ENCODE measurements at regions not wholly inside any gene's neighbourhood (a gene's known extent, or its start where the extent isn't known, plus 50 kb on each side); places are given as distances from the start of the nearest gene placed in this dataset.
A peak's percentile ranks its signal among the peaks of the same experiment; 100 is the strongest.

DNA sequence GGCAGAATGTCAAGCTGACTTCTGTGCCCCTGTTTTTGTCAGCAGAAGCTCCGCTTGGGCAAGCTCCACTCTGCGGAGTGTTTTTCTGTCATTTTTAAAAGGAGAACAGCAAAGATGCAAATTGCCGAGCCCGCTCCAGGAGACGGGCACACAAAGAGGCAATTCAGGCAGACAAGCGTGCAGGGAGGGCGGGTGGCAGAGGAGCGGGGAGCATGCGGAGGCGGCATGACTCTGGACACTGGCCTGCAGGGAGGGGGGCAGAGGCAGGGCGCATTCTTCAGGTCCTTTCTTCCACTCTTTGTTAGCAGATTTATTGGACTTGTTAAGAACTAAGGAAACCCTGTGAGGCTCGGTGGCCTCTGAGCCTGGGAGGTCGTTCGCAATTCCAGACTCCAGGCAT lies 187.3 kb upstream of the RMST start:
- Mint-ChIP-seq H3K4me3 (no peak overlapping the region), H3K27ac (no peak overlapping the region), H3K9me3 (peaks cover 0 to 9% (median 4%) of the 10 kb centered on the region in 8 donors), H3K27me3 (peaks cover 9 to 18% of the 10 kb centered on the region in 2 donors), H3K4me1 (no peaks in the 10 kb centered on the region), H3K36me3 (no peaks in the 10 kb centered on the region)
- H3K27me3 ChIP-seq (ENCODE audit: insufficient read depth, low read length), result no peaks in the 10 kb centered on the region
- CTCF ChIA-PET (ENCODE audit: partially characterized antibody), result no interaction called here
- DNase-seq, result no peak
- H3K9me3 ChIP-seq (ENCODE audit: control insufficient read depth in 1 of 2, low read length in 2 of 2), result no peaks in the 10 kb centered on the region
- no peaks in the 10 kb centered on the region for H3K36me3 ChIP-seq (ENCODE audit: insufficient read depth, low read length)
- POLR2A ChIA-PET (ENCODE audit: partially characterized antibody), result no interaction called here
- intact Hi-C loops (cut with micrococcal nuclease), result no loop called here
- no peak overlapping the region for H3K4me3 ChIP-seq (ENCODE audit: low read length in 2 of 2)
- no peak overlapping the region for H3K27ac ChIP-seq (ENCODE audit: low read depth, low read length)
- H3K4me1 ChIP-seq (ENCODE audit: insufficient read depth, low read length), result no peaks in the 10 kb centered on the region

- H3K4me3 Mint-ChIP-seq, result no peak overlapping the region
- no peaks in the 10 kb centered on the region for H3K9me3 ChIP-seq (ENCODE audit: control insufficient read depth in 1 of 2, low read length in 2 of 2)
- ChIA-PET POLR2A (ENCODE audit: partially characterized antibody) (no interaction called here), CTCF (ENCODE audit: partially characterized antibody) (no interaction called here)
- H3K4me1 Mint-ChIP-seq, result no peaks in the 10 kb centered on the region
- peaks cover 9 to 15% of the 10 kb centered on the region in 2 donors for H3K27me3 Mint-ChIP-seq
- intact Hi-C loops (cut with micrococcal nuclease), result no loop called here
- peaks cover 0 to 6% (median under 1%) of the 10 kb centered on the region in 8 donors for H3K9me3 Mint-ChIP-seq
- no peak for DNase-seq
- H3K36me3 Mint-ChIP-seq, result no peaks in the 10 kb centered on the region
- H3K27ac Mint-ChIP-seq, result no peak overlapping the region
- H3K36me3 ChIP-seq (ENCODE audit: insufficient read depth, low read length), result no peaks in the 10 kb centered on the region
- no peaks in the 10 kb centered on the region for H3K27me3 ChIP-seq (ENCODE audit: insufficient read depth, low read length)
- no peak overlapping the region for H3K4me3 ChIP-seq (ENCODE audit: low read length in 2 of 2)
- no peaks in the 10 kb centered on the region for H3K4me1 ChIP-seq (ENCODE audit: insufficient read depth, low read length)
- no peak overlapping the region for H3K27ac ChIP-seq (ENCODE audit: low read depth, low read length)
Measured at GRCh38 chr12:97275728-97276590, 186.6 kb upstream of the RMST start.

GRCh38 chr12:97276661-97277429 lies 185.8 kb upstream of the RMST start:
- no peak for DNase-seq
- H3K4me1 Mint-ChIP-seq, result no peaks in the 10 kb centered on the region
- peaks cover 9 to 15% of the 10 kb centered on the region in 2 donors for H3K27me3 Mint-ChIP-seq
- POLR2A ChIA-PET (ENCODE audit: partially characterized antibody), result no interaction called here
- peaks cover 0 to 4% (median under 1%) of the 10 kb centered on the region in 8 donors for H3K9me3 Mint-ChIP-seq
- H3K4me3 Mint-ChIP-seq, result no peak overlapping the region
- Histone ChIP-seq H3K27ac (ENCODE audit: low read depth, low read length) (no peak overlapping the region), H3K4me1 (ENCODE audit: insufficient read depth, low read length) (no peaks in the 10 kb centered on the region), H3K4me3 (ENCODE audit: low read length in 2 of 2) (no peak overlapping the region), H3K9me3 (ENCODE audit: control insufficient read depth in 1 of 2, low read length in 2 of 2) (no peaks in the 10 kb centered on the region), H3K27me3 (ENCODE audit: insufficient read depth, low read length) (no peaks in the 10 kb centered on the region), H3K36me3 (ENCODE audit: insufficient read depth, low read length) (no peaks in the 10 kb centered on the region)
- H3K27ac Mint-ChIP-seq, result no peak overlapping the region
- CTCF ChIA-PET (ENCODE audit: partially characterized antibody), result no interaction called here
- intact Hi-C loops (cut with micrococcal nuclease), result no loop called here
- H3K36me3 Mint-ChIP-seq, result no peaks in the 10 kb centered on the region

- H3K9me3 ChIP-seq (ENCODE audit: control insufficient read depth in 1 of 2, low read length in 2 of 2), result no peaks in the 10 kb centered on the region
- H3K27ac ChIP-seq (ENCODE audit: low read depth, low read length), result no peak overlapping the region
- no peaks in the 10 kb centered on the region for H3K4me1 Mint-ChIP-seq
- H3K27me3 Mint-ChIP-seq, result peaks cover 4 to 8% of the 10 kb centered on the region in 2 donors
- ChIA-PET CTCF (ENCODE audit: partially characterized antibody) (no interaction called here), POLR2A (ENCODE audit: partially characterized antibody) (no interaction called here)
- intact Hi-C loops (cut with micrococcal nuclease), result no loop called here
- H3K9me3 Mint-ChIP-seq, result peaks cover 0 to 2% (median 0%) of the 10 kb centered on the region in 8 donors
- no peaks in the 10 kb centered on the region for H3K36me3 ChIP-seq (ENCODE audit: insufficient read depth, low read length)
- H3K36me3 Mint-ChIP-seq, result no peaks in the 10 kb centered on the region
- no peak overlapping the region for H3K4me3 ChIP-seq (ENCODE audit: low read length in 2 of 2)
- no peak overlapping the region for H3K4me3 Mint-ChIP-seq
- no peak overlapping the region for H3K27ac Mint-ChIP-seq
- H3K4me1 ChIP-seq (ENCODE audit: insufficient read depth, low read length), result no peaks in the 10 kb centered on the region
- no peak for DNase-seq
- no peaks in the 10 kb centered on the region for H3K27me3 ChIP-seq (ENCODE audit: insufficient read depth, low read length)
Measured at GRCh38 chr12:97283297-97283696, 179.3 kb upstream of the RMST start.

DNA sequence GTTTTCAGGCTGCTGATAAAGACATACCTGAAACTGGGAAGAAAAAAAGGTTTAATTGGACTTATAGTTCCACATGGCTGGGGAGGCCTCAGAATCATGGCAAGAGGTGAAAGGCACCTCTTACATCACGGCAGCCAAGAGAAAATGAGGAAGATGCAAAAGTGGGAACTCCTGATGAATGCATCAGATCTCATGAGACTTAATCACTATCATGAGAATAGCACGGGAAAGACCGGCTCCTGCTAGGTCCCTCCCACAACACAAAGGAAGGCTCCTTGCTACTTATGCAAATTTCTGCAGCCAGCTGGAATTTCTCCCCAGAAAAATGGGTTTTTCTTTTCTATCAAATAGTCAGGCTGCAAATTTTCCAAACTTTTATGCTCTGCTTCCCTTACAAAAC lies 174.1 kb upstream of the RMST start:
- DNase-seq, result no peak
- Mint-ChIP-seq H3K27ac (no peak overlapping the region), H3K36me3 (no peaks in the 10 kb centered on the region), H3K4me3 (no peak overlapping the region), H3K9me3 (no peaks in the 10 kb centered on the region), H3K4me1 (no peaks in the 10 kb centered on the region), H3K27me3 (peaks cover 8 to 11% of the 10 kb centered on the region in 2 donors)
- Histone ChIP-seq H3K36me3 (ENCODE audit: insufficient read depth, low read length) (no peaks in the 10 kb centered on the region), H3K27ac (ENCODE audit: low read depth, low read length) (no peak overlapping the region), H3K4me1 (ENCODE audit: insufficient read depth, low read length) (no peaks in the 10 kb centered on the region), H3K9me3 (ENCODE audit: control insufficient read depth in 1 of 2, low read length in 2 of 2) (no peaks in the 10 kb centered on the region), H3K4me3 (ENCODE audit: low read length in 2 of 2) (no peak overlapping the region), H3K27me3 (ENCODE audit: insufficient read depth, low read length) (no peaks in the 10 kb centered on the region)
- ChIA-PET POLR2A (ENCODE audit: partially characterized antibody) (no interaction called here), CTCF (ENCODE audit: partially characterized antibody) (no interaction called here)
- intact Hi-C loops (cut with micrococcal nuclease), result no loop called here

DNA sequence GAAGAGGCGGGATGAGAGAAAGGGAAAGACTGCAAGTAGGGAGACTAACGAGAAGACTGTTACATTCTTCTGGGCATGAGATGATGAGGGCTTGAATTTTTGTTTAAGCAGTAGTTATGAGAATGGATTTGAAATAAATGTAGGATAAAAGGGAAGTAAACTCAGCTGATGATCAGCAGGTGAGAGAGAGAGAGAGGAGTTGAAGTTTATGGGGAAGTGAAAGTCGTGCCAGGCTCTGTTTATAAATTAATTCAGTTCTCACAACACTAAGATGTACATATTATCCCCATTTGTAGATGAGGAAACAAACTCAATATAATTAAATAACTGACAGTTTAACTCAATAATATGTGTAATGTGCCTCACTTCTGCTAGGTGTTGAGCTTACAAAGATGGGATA lies 170.0 kb upstream of the RMST start:
- intact Hi-C loops (cut with micrococcal nuclease), result no loop called here
- Histone ChIP-seq H3K4me3 (ENCODE audit: low read length in 2 of 2) (no peak overlapping the region), H3K27me3 (ENCODE audit: insufficient read depth, low read length) (no peaks in the 10 kb centered on the region), H3K9me3 (ENCODE audit: control insufficient read depth in 1 of 2, low read length in 2 of 2) (no peaks in the 10 kb centered on the region), H3K27ac (ENCODE audit: low read depth, low read length) (no peak overlapping the region), H3K4me1 (ENCODE audit: insufficient read depth, low read length) (no peaks in the 10 kb centered on the region), H3K36me3 (ENCODE audit: insufficient read depth, low read length) (no peaks in the 10 kb centered on the region)
- no peaks in the 10 kb centered on the region for H3K36me3 Mint-ChIP-seq
- H3K4me3 Mint-ChIP-seq, result no peak overlapping the region
- DNase-seq, result no peak
- CTCF ChIA-PET (ENCODE audit: partially characterized antibody), result no interaction called here
- H3K27me3 Mint-ChIP-seq, result peaks cover 6 to 9% of the 10 kb centered on the region in 2 donors
- H3K4me1 Mint-ChIP-seq, result no peaks in the 10 kb centered on the region
- peaks cover 0 to 17% (median 8%) of the 10 kb centered on the region in 8 donors for H3K9me3 Mint-ChIP-seq
- POLR2A ChIA-PET (ENCODE audit: partially characterized antibody), result no interaction called here
- H3K27ac Mint-ChIP-seq, result peak overlapping the region in 1 of 7 donors; percentile 11

GRCh38 chr12:97293541-97293940 lies 169.1 kb upstream of the RMST start:
- POLR2A ChIA-PET (ENCODE audit: partially characterized antibody), result no interaction called here
- no peaks in the 10 kb centered on the region for H3K36me3 Mint-ChIP-seq
- DNase-seq, result no peak
- Histone ChIP-seq H3K4me3 (ENCODE audit: low read length in 2 of 2) (no peak overlapping the region), H3K36me3 (ENCODE audit: insufficient read depth, low read length) (no peaks in the 10 kb centered on the region), H3K27me3 (ENCODE audit: insufficient read depth, low read length) (no peaks in the 10 kb centered on the region), H3K27ac (ENCODE audit: low read depth, low read length) (no peak overlapping the region), H3K9me3 (ENCODE audit: control insufficient read depth in 1 of 2, low read length in 2 of 2) (no peaks in the 10 kb centered on the region), H3K4me1 (ENCODE audit: insufficient read depth, low read length) (no peaks in the 10 kb centered on the region)
- no peaks in the 10 kb centered on the region for H3K4me1 Mint-ChIP-seq
- no peak overlapping the region for H3K4me3 Mint-ChIP-seq
- intact Hi-C loops (cut with micrococcal nuclease), result no loop called here
- H3K9me3 Mint-ChIP-seq, result peaks cover 0 to 17% (median 8%) of the 10 kb centered on the region in 8 donors
- CTCF ChIA-PET (ENCODE audit: partially characterized antibody), result interaction anchor here (1.9 kb wide), 1 partner anchor 16 kb away, joined by 6 read pairs; no protein-coding TSS in a partner anchor
- no peak overlapping the region for H3K27ac Mint-ChIP-seq
- peaks cover 4 to 11% of the 10 kb centered on the region in 2 donors for H3K27me3 Mint-ChIP-seq
